Gastroesophageal sphincter (tissue), 3 donors: ENCODE measurements at regions not wholly inside any gene's neighbourhood (a gene's known extent, or its start where the extent isn't known, plus 50 kb on each side); places are given as distances from the start of the nearest gene placed in this dataset.

Source experiments
- CTCF ChIP-seq, 4 experiments: fragments of 200-600 bp in 2 of 4; fragments of 450-650 bp in 2 of 4; sonication (generic) in 1 of 4; IDR thresholded peaks; one replicate each; pipeline ENCODE4 v1.5.1; 2017 to 2019; ENCODE audit warnings: antibody characterized with exemption in 4 of 4, mild to moderate bottlenecking in 2 of 4, moderate library complexity in 2 of 4
- EP300 ChIP-seq: sonication (generic); formaldehyde crosslinking; IDR thresholded peaks from one replicate; pipeline ENCODE4 v1.6.1; 2017; ENCODE audit warnings: antibody characterized with exemption, mild to moderate bottlenecking
- POLR2A ChIP-seq, 2 donors: fragments of 450-650 bp; IDR thresholded peaks; one replicate each; pipeline ENCODE4 v1.6.1; 2017; ENCODE audit warnings: antibody characterized with exemption in 2 of 2, mild to moderate bottlenecking in 2 of 2, moderate library complexity in 1 of 2
- POLR2AphosphoS5 ChIP-seq: sonication (generic); formaldehyde crosslinking; IDR thresholded peaks from one replicate; pipeline ENCODE4 v1.6.1; 2017; ENCODE audit warnings: antibody characterized with exemption

GRCh38 chr4:164591666-164592065 lies 162.3 kb upstream of the SMIM31 start:
- TF ChIP-seq POLR2A (IDR thresholded peaks at IDR 0.05) (no peak), POLR2AphosphoS5 (no peak), CTCF (IDR thresholded peaks at IDR 0.05) (no peak), EP300 (no peak)
